ENCODE measurements at regions not wholly inside any gene's neighbourhood (a gene's known extent, or its start where the extent isn't known, plus 50 kb on each side); places are given as distances from the start of the nearest gene placed in this dataset.
A peak's percentile ranks its signal among the peaks of the same experiment; 100 is the strongest.

DNA sequence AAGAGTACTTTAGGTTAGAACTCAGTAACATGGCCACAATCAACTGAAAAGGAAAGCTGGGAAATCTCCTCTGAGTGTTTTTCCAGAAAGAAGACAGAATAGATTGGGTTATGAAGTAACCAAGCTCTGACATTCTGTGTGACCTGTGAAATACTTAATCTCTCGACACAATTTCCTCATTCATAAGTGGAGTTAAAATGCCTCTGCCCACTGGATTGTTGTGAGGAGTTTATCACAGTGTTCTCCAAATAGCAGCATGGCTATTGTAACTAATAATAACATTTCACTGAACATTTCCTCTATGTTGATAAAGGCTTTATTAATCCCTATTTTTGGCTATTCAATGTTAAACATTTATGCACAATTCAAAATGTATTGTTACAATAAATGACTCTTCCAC lies 311.0 kb downstream of the GABRB2 start:
- H3K4me3 ChIP-seq (ENCODE audit: low read depth, low read length) = no peak overlapping the region
- no peak for TF ChIP-seq CTCF (IDR thresholded peaks at IDR 0.05; ENCODE audit: control insufficient read depth, extremely low read depth, insufficient read depth)
- no peak for DNase-seq (ENCODE audit: low read depth)

GRCh38 chr5:161233553-161233952 lies 313.0 kb downstream of the GABRB2 start:
- no peak for TF ChIP-seq CTCF (IDR thresholded peaks at IDR 0.05; ENCODE audit: control insufficient read depth, extremely low read depth, insufficient read depth)
- no peak overlapping the region for H3K4me3 ChIP-seq (ENCODE audit: low read depth, low read length)

DNA sequence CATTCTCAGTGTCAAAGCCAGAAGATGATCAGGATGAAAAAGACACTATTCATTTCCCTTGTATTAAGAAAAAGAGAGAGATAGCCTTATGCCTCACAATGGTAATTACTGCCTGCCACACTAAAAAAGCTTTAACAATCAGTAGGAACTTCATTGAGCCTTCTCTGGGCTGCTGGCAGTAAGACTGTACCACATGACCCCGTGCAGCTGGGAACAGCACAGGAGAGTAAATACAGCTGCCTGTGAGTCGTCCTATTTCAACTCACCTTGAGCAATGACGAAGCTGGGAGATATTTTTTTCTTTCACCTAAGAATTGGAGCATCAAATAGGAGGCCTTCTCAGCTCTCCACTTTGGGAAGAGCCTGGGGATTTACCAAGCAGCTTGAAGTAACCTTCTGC lies 316.3 kb downstream of the GABRB2 start:
- TF ChIP-seq CTCF (IDR thresholded peaks at IDR 0.05; ENCODE audit: control insufficient read depth, extremely low read depth, insufficient read depth) = no peak
- H3K4me3 ChIP-seq (ENCODE audit: low read depth, low read length) = no peak overlapping the region
- DNase-seq (ENCODE audit: low read depth) = peak; percentile 81

More at GRCh38 chr5:161233553-161233952, 313.0 kb downstream of the GABRB2 start:
- DNase-seq (ENCODE audit: low read depth) = no peak

DNA sequence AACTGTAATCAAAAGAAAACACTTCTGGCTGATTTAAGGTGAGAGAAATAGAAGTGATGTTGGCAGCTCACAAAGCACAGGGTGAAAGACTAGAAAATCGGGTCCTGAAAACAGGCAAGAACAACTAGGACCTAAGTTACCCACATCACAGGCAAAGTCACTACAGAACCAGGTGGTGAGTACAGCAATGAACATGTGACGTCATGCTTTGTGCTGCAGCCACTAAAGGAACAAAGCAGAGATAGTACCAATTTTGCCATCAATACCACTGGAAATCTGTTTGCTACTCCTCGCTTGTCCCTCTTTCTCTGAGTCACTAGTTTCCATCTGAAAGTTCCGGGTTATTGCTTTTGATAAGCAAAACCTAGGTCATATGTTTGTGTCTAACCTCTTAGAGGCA lies 326.7 kb downstream of the GABRB2 start:
- H3K4me3 ChIP-seq (ENCODE audit: low read depth, low read length) = no peak overlapping the region
- no peak for TF ChIP-seq CTCF (IDR thresholded peaks at IDR 0.05; ENCODE audit: control insufficient read depth, extremely low read depth, insufficient read depth)
- no peak for DNase-seq (ENCODE audit: low read depth)

DNA sequence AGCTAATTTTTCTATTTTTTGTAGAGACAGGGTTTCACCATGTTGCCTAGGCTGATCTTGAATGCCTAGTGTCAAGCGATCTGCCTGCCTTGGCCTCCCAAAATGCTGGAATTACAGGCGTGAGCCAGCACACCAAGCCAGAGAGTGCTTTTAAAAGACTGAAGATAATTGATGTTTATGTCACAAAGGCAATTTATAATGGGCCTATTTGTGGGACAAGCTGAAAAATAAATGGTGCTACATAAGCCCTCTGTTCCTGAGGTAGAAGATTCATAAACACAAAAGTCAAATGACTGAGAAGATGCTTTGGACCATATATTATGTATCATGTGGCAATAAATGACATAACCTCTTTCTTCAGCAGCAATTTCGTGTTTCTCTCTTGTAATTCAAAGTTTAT lies 329.6 kb downstream of the GABRB2 start:
- TF ChIP-seq CTCF (IDR thresholded peaks at IDR 0.05; ENCODE audit: control insufficient read depth, extremely low read depth, insufficient read depth) = no peak
- no peak for DNase-seq (ENCODE audit: low read depth)
- no peak overlapping the region for H3K4me3 ChIP-seq (ENCODE audit: low read depth, low read length)

GRCh38 chr5:161212123-161212712 lies 334.3 kb downstream of the GABRB2 start:
- no peak overlapping the region for H3K4me3 ChIP-seq (ENCODE audit: low read depth, low read length)
- DNase-seq (ENCODE audit: low read depth) = no peak
- TF ChIP-seq CTCF (IDR thresholded peaks at IDR 0.05; ENCODE audit: control insufficient read depth, extremely low read depth, insufficient read depth) = no peak

- H3K4me3 ChIP-seq (ENCODE audit: low read depth, low read length) = no peak overlapping the region
- TF ChIP-seq CTCF (IDR thresholded peaks at IDR 0.05; ENCODE audit: control insufficient read depth, extremely low read depth, insufficient read depth) = no peak
Observed at GRCh38 chr5:161201558-161201957, 345.0 kb downstream of the GABRB2 start.

More at GRCh38 chr5:161201558-161201957, 345.0 kb downstream of the GABRB2 start:
- DNase-seq (ENCODE audit: low read depth) = no peak

Data from LNCaP clone FGC (cell line).